ENCODE measurements at regions not wholly inside any gene's neighbourhood (a gene's known extent, or its start where the extent isn't known, plus 50 kb on each side); places are given as distances from the start of the nearest gene placed in this dataset.

DNA sequence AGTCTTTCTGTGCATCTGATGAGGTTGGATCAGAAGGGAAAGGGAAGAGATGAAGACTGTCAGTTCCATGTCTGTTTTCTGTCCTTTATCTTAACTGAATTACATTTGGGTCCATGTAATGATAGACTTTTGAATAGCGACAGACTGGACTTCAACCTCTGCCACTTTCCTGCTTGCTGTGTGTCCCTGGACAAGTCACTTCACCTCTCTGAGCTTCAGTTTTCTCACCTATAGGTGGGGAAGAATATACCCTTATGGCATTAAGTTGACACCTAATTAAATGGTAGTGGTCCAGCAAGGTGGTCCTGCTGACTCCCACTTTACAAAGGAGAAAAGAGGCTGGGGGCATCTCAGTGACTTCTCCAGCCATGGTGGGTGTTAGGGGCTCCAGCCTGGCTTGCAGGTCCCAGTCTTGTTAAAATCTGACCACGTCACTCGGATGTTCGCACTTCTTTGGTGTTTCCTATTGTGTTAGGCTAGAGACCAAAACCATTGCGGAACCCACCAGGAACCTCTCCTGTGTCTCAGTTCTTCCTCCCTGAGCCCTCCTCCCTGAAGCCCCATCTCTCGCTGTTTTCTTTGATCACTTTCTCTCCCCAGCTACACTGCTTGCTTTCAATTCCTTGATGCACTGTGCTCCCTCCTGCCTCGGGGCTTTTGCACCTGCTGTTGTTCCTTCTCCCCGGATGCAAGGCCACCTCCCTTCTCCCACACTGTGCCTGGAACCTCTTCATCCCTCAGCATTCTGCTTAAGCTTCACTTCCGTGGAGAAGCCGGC, 256.5 kb downstream of the NSG2 start:
- H3K27ac ChIP-seq, result no peak overlapping the region
- H3K4me3 ChIP-seq, result no peak overlapping the region
- DNase-seq (ENCODE audit: low spot score), result peak; percentile 49
- TF ChIP-seq, protein P1, sequence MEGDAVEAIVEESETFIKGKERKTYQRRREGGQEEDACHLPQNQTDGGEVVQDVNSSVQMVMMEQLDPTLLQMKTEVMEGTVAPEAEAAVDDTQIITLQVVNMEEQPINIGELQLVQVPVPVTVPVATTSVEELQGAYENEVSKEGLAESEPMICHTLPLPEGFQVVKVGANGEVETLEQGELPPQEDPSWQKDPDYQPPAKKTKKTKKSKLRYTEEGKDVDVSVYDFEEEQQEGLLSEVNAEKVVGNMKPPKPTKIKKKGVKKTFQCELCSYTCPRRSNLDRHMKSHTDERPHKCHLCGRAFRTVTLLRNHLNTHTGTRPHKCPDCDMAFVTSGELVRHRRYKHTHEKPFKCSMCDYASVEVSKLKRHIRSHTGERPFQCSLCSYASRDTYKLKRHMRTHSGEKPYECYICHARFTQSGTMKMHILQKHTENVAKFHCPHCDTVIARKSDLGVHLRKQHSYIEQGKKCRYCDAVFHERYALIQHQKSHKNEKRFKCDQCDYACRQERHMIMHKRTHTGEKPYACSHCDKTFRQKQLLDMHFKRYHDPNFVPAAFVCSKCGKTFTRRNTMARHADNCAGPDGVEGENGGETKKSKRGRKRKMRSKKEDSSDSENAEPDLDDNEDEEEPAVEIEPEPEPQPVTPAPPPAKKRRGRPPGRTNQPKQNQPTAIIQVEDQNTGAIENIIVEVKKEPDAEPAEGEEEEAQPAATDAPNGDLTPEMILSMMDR (IDR thresholded peaks at IDR 0.05), result no peak

DNA sequence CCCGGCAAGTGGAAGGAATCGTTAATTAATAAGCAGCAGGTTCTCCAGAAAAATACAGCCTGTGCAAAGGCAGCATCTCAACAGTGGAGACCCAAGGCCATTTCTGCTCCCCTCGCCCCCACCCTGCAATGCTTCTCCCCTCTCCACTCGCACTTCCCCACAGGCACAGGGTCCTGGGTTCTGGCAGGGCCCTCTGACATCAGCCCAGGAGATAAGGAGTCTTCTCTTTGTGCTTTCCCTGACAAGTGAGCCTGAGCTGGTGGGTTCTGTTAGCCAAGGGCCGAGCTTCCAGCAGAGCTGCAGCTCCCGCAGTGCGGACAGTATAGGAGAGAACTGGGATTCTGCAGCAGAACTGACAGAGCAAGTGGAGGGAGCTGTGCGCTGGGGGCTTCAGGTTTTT, 257.5 kb downstream of the NSG2 start:
- no peak for DNase-seq (ENCODE audit: low spot score)
- H3K4me3 ChIP-seq, result no peak overlapping the region
- H3K27ac ChIP-seq, result no peak overlapping the region
- TF ChIP-seq, protein P1 (IDR thresholded peaks at IDR 0.05), result no peak

- DNase-seq (ENCODE audit: low spot score), result peak; percentile 28
- Histone ChIP-seq H3K4me3 (no peak overlapping the region), H3K27ac (no peak overlapping the region)
- TF ChIP-seq, protein P1 (IDR thresholded peaks at IDR 0.05), result no peak
Measured at GRCh38 chr5:174303437-174304045, 258.0 kb downstream of the NSG2 start.

GRCh38 chr5:174305241-174305681, 259.8 kb downstream of the NSG2 start:
- no peak overlapping the region for H3K27ac ChIP-seq
- TF ChIP-seq, protein P1 (IDR thresholded peaks at IDR 0.05), result no peak
- peak; percentile 60 for DNase-seq (ENCODE audit: low spot score)
- no peak overlapping the region for H3K4me3 ChIP-seq

DNA sequence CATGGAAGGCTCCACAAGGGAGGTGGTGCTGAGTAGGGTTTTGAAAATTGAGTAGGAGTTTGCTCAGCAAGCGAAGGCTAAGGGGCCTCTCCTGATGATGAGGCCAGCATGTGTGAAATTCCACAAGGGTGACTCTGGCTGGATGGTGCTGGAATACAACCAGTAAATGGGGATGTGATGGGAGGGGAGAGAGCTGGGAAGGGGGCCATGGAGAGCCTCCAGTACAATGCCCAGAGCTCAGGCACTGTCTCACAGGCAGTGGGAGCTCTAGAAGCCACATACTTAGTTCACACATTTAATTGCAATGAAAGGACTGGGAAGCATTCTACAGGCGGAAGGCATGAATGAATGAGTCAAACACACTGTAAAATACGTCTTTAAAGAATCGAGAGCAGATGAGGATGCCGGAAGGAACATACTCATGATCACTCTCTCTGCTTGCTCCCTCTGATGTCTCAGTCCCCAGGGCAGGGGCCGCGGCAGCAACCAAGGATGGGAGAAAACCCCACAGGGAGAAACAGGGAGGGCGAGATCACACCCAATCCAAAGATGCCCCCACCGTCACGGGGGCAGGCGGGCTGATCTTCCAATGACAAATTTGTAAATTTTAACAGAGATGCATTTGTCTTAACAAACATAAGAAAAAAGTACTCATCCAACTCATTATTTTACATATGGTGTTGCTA, 261.0 kb downstream of the NSG2 start:
- TF ChIP-seq, protein P1 (IDR thresholded peaks at IDR 0.05), result no peak
- Histone ChIP-seq H3K4me3 (no peak overlapping the region), H3K27ac (no peak overlapping the region)
- peak; percentile 29 for DNase-seq (ENCODE audit: low spot score)

DNA sequence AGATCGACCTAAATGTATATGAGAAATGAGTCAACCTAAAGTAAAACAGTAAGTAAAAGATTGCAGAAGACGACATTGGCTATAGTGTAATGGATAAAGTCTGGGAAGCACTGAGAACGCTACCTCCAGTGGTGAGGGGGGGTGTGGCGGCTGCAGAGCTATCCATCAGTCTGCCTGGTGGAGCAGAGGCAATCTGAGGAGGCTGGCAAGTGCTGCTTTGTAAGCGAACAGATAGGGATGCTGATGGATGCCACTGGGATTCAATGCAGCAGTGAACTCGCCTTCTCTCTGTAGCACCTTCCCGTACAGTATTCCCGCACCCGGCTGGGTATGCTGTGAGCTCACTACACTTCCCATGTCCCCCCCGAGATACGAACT, 261.5 kb downstream of the NSG2 start:
- no peak overlapping the region for H3K27ac ChIP-seq
- TF ChIP-seq, protein P1 (IDR thresholded peaks at IDR 0.05), result no peak
- H3K4me3 ChIP-seq, result no peak overlapping the region
- peak; percentile 43 for DNase-seq (ENCODE audit: low spot score)

Data from coronary artery (tissue), 2 donors.